Osteoblast (primary cell): ENCODE measurements at regions not wholly inside any gene's neighbourhood (a gene's known extent, or its start where the extent isn't known, plus 50 kb on each side); places are given as distances from the start of the nearest gene placed in this dataset.

Source experiments
- DNase-seq: peaks from one replicate; pipeline ENCODE4 v3.0.0; 2011; ENCODE audit warnings: low spot score, mixed read lengths; ENCODE audit not compliant: insufficient read length; ENCODE audit errors: missing footprints
- H2AFZ ChIP-seq: 2 replicates; pipeline ENCODE4 v1.6.0; 2011; ENCODE audit warnings: mild to moderate bottlenecking, low read length
- H3K27ac ChIP-seq: 2 replicates; pipeline ENCODE4 v1.5.1; 2011; ENCODE audit warnings: mild to moderate bottlenecking, low read depth, low read length, moderate library complexity
- H3K27me3 ChIP-seq: 2 replicates; pipeline ENCODE4 v1.6.0; 2012; ENCODE audit warnings: mild to moderate bottlenecking, control low read depth, inconsistent platforms, low read length, moderate library complexity; ENCODE audit not compliant: insufficient read depth
- H3K36me3 ChIP-seq: 2 replicates; pipeline ENCODE4 v1.5.1; 2011; ENCODE audit warnings: mild to moderate bottlenecking, low read length, control low read depth, moderate library complexity; ENCODE audit not compliant: insufficient read depth
- H3K4me1 ChIP-seq: 2 replicates; pipeline ENCODE4 v1.5.1; 2011; ENCODE audit warnings: mild to moderate bottlenecking, low read length, control low read depth, moderate library complexity; ENCODE audit not compliant: insufficient read depth
- H3K4me2 ChIP-seq: 2 replicates; pipeline ENCODE4 v1.6.0; 2011; ENCODE audit warnings: mild to moderate bottlenecking, low read length; ENCODE audit not compliant: insufficient read depth
- H3K4me3 ChIP-seq: fragments of 200-600 bp; sonication (generic); 3 replicates; pipeline ENCODE4 v1.5.1; 2012; ENCODE audit warnings: mild to moderate bottlenecking, low read length, inconsistent platforms; ENCODE audit not compliant: insufficient read depth
- H3K79me2 ChIP-seq: 2 replicates; pipeline ENCODE4 v1.6.0; 2012; ENCODE audit warnings: mild to moderate bottlenecking, low read length, control low read depth, inconsistent platforms; ENCODE audit not compliant: insufficient read depth
- H3K9me3 ChIP-seq: 2 replicates; pipeline ENCODE4 v1.5.1; 2011; ENCODE audit warnings: low read depth, low read length, control low read depth
- H4K20me1 ChIP-seq: 2 replicates; pipeline ENCODE4 v1.6.0; 2012; ENCODE audit warnings: mild to moderate bottlenecking, low read length, control low read depth; ENCODE audit not compliant: insufficient read depth
- TF ChIP-seq, protein P1 (sequence below): IDR thresholded peaks from 2 replicates; pipeline ENCODE4 v1.5.1; 2011; ENCODE audit warnings: mild to moderate bottlenecking, low read depth, low read length, moderate library complexity; ENCODE audit errors: extremely low read depth

DNA sequence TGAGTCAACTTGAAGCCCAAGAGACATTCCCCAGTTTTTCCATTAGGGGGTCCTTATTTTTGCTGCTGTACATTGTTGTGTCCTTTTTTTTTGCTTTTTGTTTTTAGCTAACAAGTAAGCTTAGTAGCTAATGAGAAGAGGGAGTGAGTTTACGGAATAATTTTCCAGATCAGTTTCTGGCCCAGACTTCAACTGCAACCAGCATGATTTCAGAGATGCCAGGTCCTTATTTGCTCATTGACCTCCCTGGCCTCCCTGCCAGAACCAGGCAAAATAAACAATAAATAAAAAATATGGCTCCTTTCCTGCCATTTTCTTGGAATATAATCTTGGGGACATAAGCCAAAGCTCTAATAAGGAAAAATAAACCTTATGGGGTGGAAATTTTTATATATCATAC, 185.9 kb downstream of the FAT3 start:
- no peak overlapping the region for H3K4me3 ChIP-seq
- H3K9me3 ChIP-seq, result no peaks in the 10 kb centered on the region
- no peaks in the 10 kb centered on the region for H3K36me3 ChIP-seq
- no peaks in the 10 kb centered on the region for H4K20me1 ChIP-seq
- H3K4me2 ChIP-seq, result no peak overlapping the region
- H2AFZ ChIP-seq, result no peak overlapping the region
- H3K4me1 ChIP-seq, result no peaks in the 10 kb centered on the region
- no peaks in the 10 kb centered on the region for H3K27me3 ChIP-seq
- H3K79me2 ChIP-seq, result no peaks in the 10 kb centered on the region
- DNase-seq, result no peak
- H3K27ac ChIP-seq, result no peak overlapping the region
- TF ChIP-seq, protein P1, sequence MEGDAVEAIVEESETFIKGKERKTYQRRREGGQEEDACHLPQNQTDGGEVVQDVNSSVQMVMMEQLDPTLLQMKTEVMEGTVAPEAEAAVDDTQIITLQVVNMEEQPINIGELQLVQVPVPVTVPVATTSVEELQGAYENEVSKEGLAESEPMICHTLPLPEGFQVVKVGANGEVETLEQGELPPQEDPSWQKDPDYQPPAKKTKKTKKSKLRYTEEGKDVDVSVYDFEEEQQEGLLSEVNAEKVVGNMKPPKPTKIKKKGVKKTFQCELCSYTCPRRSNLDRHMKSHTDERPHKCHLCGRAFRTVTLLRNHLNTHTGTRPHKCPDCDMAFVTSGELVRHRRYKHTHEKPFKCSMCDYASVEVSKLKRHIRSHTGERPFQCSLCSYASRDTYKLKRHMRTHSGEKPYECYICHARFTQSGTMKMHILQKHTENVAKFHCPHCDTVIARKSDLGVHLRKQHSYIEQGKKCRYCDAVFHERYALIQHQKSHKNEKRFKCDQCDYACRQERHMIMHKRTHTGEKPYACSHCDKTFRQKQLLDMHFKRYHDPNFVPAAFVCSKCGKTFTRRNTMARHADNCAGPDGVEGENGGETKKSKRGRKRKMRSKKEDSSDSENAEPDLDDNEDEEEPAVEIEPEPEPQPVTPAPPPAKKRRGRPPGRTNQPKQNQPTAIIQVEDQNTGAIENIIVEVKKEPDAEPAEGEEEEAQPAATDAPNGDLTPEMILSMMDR, result no peak

DNA sequence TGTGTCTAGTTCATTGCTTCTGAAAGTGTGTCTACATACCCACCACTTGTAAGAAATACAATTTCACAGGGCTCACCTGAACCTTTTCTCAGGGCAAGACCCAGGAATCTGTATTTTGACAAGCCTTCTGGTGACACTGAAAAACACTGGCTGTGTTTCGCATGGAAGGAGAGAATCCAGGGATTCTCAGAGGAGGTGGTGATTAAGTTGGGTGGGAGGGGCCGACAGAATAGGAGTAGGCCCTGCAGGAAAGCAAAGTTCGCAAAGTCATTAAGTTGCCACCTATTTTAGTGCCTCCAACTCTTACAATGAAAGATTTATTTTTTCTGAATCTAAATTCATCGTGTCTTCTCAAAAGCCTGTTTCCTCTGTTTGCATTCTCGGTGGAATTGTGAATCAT, 186.8 kb downstream of the FAT3 start:
- no peak for DNase-seq
- Histone ChIP-seq H3K79me2 (no peaks in the 10 kb centered on the region), H3K4me2 (no peak overlapping the region), H4K20me1 (no peaks in the 10 kb centered on the region), H3K27me3 (no peaks in the 10 kb centered on the region), H2AFZ (no peak overlapping the region), H3K27ac (no peak overlapping the region), H3K36me3 (no peaks in the 10 kb centered on the region), H3K9me3 (no peaks in the 10 kb centered on the region), H3K4me1 (no peaks in the 10 kb centered on the region), H3K4me3 (no peak overlapping the region)
- TF ChIP-seq, protein P1, result no peak

DNA sequence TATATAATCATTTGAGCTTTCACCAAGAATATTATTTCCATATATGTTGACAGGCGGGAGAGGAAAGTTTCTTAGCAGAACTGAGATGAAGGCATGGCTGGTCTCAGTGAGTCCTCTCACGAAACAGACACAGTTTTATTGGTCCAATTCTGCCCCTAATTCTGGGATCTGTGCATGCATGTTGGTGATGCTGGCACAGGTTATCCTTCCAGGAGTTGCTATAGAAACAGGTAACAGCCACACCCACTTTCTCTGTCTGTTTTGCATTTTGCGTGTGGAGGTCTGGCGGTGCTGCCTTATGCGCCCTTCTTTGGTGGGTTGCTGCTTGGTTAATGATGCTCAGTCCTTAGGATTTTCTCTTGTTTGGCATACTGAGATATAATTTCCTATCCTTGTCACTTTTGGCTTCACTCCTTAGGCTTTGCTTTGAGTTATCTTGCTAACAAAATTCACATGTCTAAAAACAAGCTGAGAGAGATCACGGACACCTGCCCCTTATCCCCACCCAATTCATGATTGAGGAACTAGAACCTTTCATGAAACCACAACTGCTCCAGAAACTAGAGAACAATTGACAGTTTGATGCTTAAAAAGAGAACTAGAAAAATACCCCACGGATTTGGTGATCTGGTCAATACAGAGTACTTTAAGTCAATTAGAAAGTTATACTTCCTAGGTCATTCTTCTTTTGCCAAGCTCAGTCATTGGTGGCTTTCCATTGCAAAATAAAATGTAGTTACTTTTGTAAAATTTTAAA, 189.3 kb downstream of the FAT3 start:
- Histone ChIP-seq H2AFZ (no peak overlapping the region), H3K27me3 (no peaks in the 10 kb centered on the region), H3K9me3 (no peaks in the 10 kb centered on the region), H4K20me1 (no peaks in the 10 kb centered on the region), H3K36me3 (no peaks in the 10 kb centered on the region), H3K4me1 (no peaks in the 10 kb centered on the region), H3K4me2 (no peak overlapping the region), H3K27ac (no peak overlapping the region), H3K4me3 (no peak overlapping the region), H3K79me2 (no peaks in the 10 kb centered on the region)
- no peak for DNase-seq
- TF ChIP-seq, protein P1, result no peak

DNA sequence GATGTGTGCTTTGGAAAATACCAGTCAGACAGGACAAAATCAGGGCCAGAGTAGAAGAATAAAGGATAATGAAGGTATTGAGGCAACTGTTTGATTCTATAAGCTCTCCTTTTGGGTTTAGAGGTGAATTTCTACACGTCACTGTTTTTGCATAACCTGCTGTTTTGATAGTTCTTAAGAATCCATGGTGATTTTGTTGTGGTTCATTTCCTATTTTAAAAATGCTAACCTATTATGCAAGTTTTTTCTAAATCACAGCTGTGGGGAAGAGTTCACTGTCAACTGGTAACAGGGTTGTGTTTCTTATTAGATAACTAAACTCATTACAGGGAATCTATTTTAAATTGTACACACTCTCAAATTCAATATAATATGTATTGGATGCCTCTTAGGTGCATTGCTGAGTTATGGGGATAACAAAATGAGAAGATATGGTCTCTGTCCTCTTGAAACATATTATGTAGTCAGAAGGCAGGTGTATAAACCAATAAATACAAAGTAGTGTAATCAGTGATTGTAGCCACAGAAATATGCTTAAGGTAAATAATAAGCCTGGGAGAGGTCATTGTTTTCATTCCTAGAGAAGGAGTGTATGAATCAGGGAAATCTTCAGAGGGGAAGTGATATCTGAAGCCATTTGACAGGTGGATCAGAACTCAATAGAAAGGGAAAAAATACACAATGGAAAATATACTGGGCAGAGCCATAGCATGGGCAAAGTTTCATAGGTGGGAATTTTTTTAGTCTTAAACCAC, 192.5 kb downstream of the FAT3 start:
- Histone ChIP-seq H2AFZ (no peak overlapping the region), H3K4me3 (no peak overlapping the region), H3K4me1 (peaks cover 3% of the 10 kb centered on the region), H3K27ac (no peak overlapping the region), H3K4me2 (no peak overlapping the region), H3K27me3 (no peaks in the 10 kb centered on the region), H4K20me1 (no peaks in the 10 kb centered on the region), H3K9me3 (no peaks in the 10 kb centered on the region), H3K36me3 (no peaks in the 10 kb centered on the region), H3K79me2 (no peaks in the 10 kb centered on the region)
- TF ChIP-seq, protein P1, result no peak
- no peak for DNase-seq
